ENCODE measurements at regions not wholly inside any gene's neighbourhood (a gene's known extent, or its start where the extent isn't known, plus 50 kb on each side); places are given as distances from the start of the nearest gene placed in this dataset.

- H2BK20ac ChIP-seq (ENCODE audit: low read length): no peak overlapping the region
- no peaks in the 10 kb centered on the region for H3K79me1 ChIP-seq (ENCODE audit: low read depth, low read length)
- H4K8ac ChIP-seq (ENCODE audit: extremely low read depth, insufficient read depth, low read length): no peak overlapping the region
- no peak for DNase-seq (ENCODE audit: low read depth in 1 of 2, low spot score in 2 of 2)
- H3K56ac ChIP-seq (replicated peaks; ENCODE audit: insufficient read length, low read depth, low read length): no peak overlapping the region
- H3K4me1 ChIP-seq (replicated peaks in 1 of 4; ENCODE audit: control insufficient read depth in 3 of 4, insufficient read depth in 4 of 4, low read length in 3 of 4): peaks cover 0 to 9% (median 4%) of the 10 kb centered on the region in 4 experiments; a peak in 5 of 7 replicates
- H3K4ac ChIP-seq (replicated peaks; ENCODE audit: insufficient read length, low read depth, low read length): no peak overlapping the region
- no peak overlapping the region for H2BK5ac ChIP-seq (ENCODE audit: low read depth, low read length)
- CTCF ChIA-PET (ENCODE audit: partially characterized antibody): interaction anchor here (1.1 to 7.7 kb wide), 7 partner anchors 8 to 248 kb away, joined by 3 to 142 read pairs (median 4); no protein-coding TSS in a partner anchor
- POLR2A ChIA-PET (ENCODE audit: partially characterized antibody): no interaction called here
- no peak overlapping the region; the same call in 1 of the 2 replicates for H2BK12ac ChIP-seq (ENCODE audit: low read depth, low read length)
- no peaks in the 10 kb centered on the region for H3K79me2 ChIP-seq (ENCODE audit: control insufficient read depth in 1 of 2, insufficient read depth in 2 of 2, low read length in 2 of 2)
- H3K4me3 ChIP-seq (ENCODE audit: extremely low read depth in 1 of 4, insufficient read depth in 2 of 4, low read depth in 3 of 4, low read length in 4 of 4): no peak overlapping the region
- no peak overlapping the region for H3K14ac ChIP-seq (ENCODE audit: insufficient read length)
- no peak overlapping the region for H2AK5ac ChIP-seq (ENCODE audit: low read depth, low read length)
- WGBS, 2 experiments (ENCODE audit: extremely low coverage in 1 of 2, insufficient coverage in 1 of 2, insufficient read length in 1 of 2, insufficient replicate concordance in 2 of 2, low coverage in 1 of 2, low lambda C conversion rate in 2 of 2, missing lambda C conversion rate in 1 of 2): 93% methylated on average over 4 of the region's 4 CpGs; no CpG with 5 or more reads in 1 of the 2 experiments
- H3K27me3 ChIP-seq (replicated peaks in 1 of 4; ENCODE audit: control insufficient read depth in 3 of 4, extremely low read depth in 1 of 4, insufficient read depth in 3 of 4, low read length in 3 of 4): no peaks in the 10 kb centered on the region; a peak in 1 of 7 replicates
- H3K27ac ChIP-seq (ENCODE audit: low read depth, low read length): no peak overlapping the region
- no peaks in the 10 kb centered on the region for H3K23me2 ChIP-seq (ENCODE audit: low read depth, low read length)
- no peak for FAIRE-seq
- no peaks in the 10 kb centered on the region for H3K36me3 ChIP-seq (ENCODE audit: control insufficient read depth in 2 of 4, insufficient read depth in 4 of 4, low read length in 3 of 4)
- H3K9me3 ChIP-seq (ENCODE audit: insufficient read depth in 2 of 2, low read depth in 1 of 2, low read length in 1 of 2): no peaks in the 10 kb centered on the region
- no peak overlapping the region for H2BK120ac ChIP-seq (replicated peaks; ENCODE audit: low read depth, low read length)
- no peak overlapping the region for H3K9ac ChIP-seq (replicated peaks in 1 of 4; ENCODE audit: extremely low read depth in 1 of 4, low read depth in 3 of 4, low read length in 3 of 4)
- no peak overlapping the region for H4K91ac ChIP-seq (replicated peaks; ENCODE audit: insufficient read length, low read length)
- no peak overlapping the region for H3K23ac ChIP-seq (ENCODE audit: insufficient read length)
- no peak overlapping the region for H2AFZ ChIP-seq (ENCODE audit: low read length)
- H3K18ac ChIP-seq (ENCODE audit: extremely low read depth, low read length): no peak overlapping the region
- H3K4me2 ChIP-seq (ENCODE audit: insufficient read depth in 1 of 2, low read depth in 2 of 2, low read length in 2 of 2): no peak overlapping the region
- H4K5ac ChIP-seq (ENCODE audit: insufficient read length, low read depth, low read length): no peak overlapping the region
- H4K20me1 ChIP-seq (replicated peaks in 1 of 2; ENCODE audit: control insufficient read depth in 1 of 2, insufficient read depth in 2 of 2, low read length in 2 of 2): no peaks in the 10 kb centered on the region
- no peak overlapping the region for H2BK15ac ChIP-seq (ENCODE audit: low read length)
- TF ChIP-seq SP2 (IDR thresholded peaks at IDR 0.05; ENCODE audit: low read length) (no peak), CHD2 (IDR thresholded peaks at IDR 0.05; ENCODE audit: low read length) (no peak), SP4 (IDR thresholded peaks at IDR 0.05; ENCODE audit: low read length) (no peak), SIRT6 (IDR thresholded peaks at IDR 0.05; ENCODE audit: low read length) (no peak), TCF12 (IDR thresholded peaks at IDR 0.05; ENCODE audit: low read depth, low read length) (no peak), GTF2F1 (IDR thresholded peaks at IDR 0.05; ENCODE audit: borderline replicate concordance, low read depth, low read length) (no peak), CEBPB (IDR thresholded peaks at IDR 0.05; ENCODE audit: low read depth, low read length) (no peak), BRCA1 (IDR thresholded peaks at IDR 0.05; ENCODE audit: low read depth, low read length) (no peak), MAFK (IDR thresholded peaks at IDR 0.05; ENCODE audit: low read depth, low read length) (no peak), USF2 (IDR thresholded peaks at IDR 0.05; ENCODE audit: low read length) (no peak), JUND (IDR thresholded peaks at IDR 0.05; ENCODE audit: low read length) (no peak), ASH2L (IDR thresholded peaks at IDR 0.05; ENCODE audit: low read length) (no peak), SIN3A (conservative IDR thresholded peaks at IDR 0.05 in 1 of 2, IDR thresholded peaks at IDR 0.05 in 1 of 2; ENCODE audit: low read depth in 1 of 2, low read length in 2 of 2) (no peak), POLR2A (IDR thresholded peaks at IDR 0.05; ENCODE audit: control extremely low read depth in 1 of 2, low read depth in 2 of 2, low read length in 2 of 2) (no peak), POU5F1 (IDR thresholded peaks at IDR 0.05; ENCODE audit: low read depth, low read length) (no peak)
Measured at GRCh38 chr14:22474730-22475351, 114.2 kb downstream of the DAD1 start.
